Suprapubic skin (tissue), 4 donors: ENCODE measurements at regions not wholly inside any gene's neighbourhood (a gene's known extent, or its start where the extent isn't known, plus 50 kb on each side); places are given as distances from the start of the nearest gene placed in this dataset.

Source experiments
- DNase-seq, 2 donors: peaks; one replicate each; pipeline ENCODE4 v3.0.0-alpha.2; 2019; ENCODE audit warnings: low spot score in 2 of 2
- H3K27ac ChIP-seq: fragments of 200-600 bp; sonication (generic); one replicate; pipeline ENCODE4 v1.5.1; 2019
- H3K27me3 ChIP-seq: fragments of 200-600 bp; sonication (generic); one replicate; pipeline ENCODE4 v1.5.1; 2019
- H3K36me3 ChIP-seq: fragments of 200-600 bp; sonication (generic); one replicate; pipeline ENCODE4 v1.5.1; 2019
- H3K4me1 ChIP-seq: fragments of 200-600 bp; sonication (generic); one replicate; pipeline ENCODE4 v1.5.1; 2019
- H3K4me3 ChIP-seq: fragments of 200-600 bp; sonication (generic); one replicate; pipeline ENCODE4 v1.5.1; 2019; ENCODE audit warnings: mild to moderate bottlenecking
- H3K9me3 ChIP-seq: fragments of 200-600 bp; sonication (generic); one replicate; pipeline ENCODE4 v1.5.1; 2019
- CTCF ChIP-seq, 2 donors: fragments of 200-600 bp in 1 of 2; fragments of 450-650 bp in 1 of 2; sonication (generic) in 1 of 2; IDR thresholded peaks; one replicate each; pipeline ENCODE4 v1.5.1; 2016 to 2019; ENCODE audit warnings: antibody characterized with exemption in 2 of 2, mild to moderate bottlenecking in 1 of 2, moderate library complexity in 1 of 2
- EP300 ChIP-seq: sonication (generic); formaldehyde crosslinking; IDR thresholded peaks from one replicate; pipeline ENCODE4 v1.6.1; 2017; ENCODE audit warnings: antibody characterized with exemption
- POLR2A ChIP-seq, 2 donors: fragments of 450-650 bp; IDR thresholded peaks; one replicate each; pipeline ENCODE4 v1.6.1; 2017; ENCODE audit warnings: antibody characterized with exemption in 2 of 2, mild to moderate bottlenecking in 2 of 2, moderate library complexity in 2 of 2
- POLR2AphosphoS5 ChIP-seq, 3 donors: sonication (generic); formaldehyde crosslinking; IDR thresholded peaks; one replicate each; pipeline ENCODE4 v1.6.1; 2017; ENCODE audit warnings: antibody characterized with exemption in 3 of 3
- WGBS: methylation state at CpG from one replicate; pipeline ENCODE4 v1.1.5; 2018; 5-methylcytosine and 5-hydroxymethylcytosine counted together

DNA sequence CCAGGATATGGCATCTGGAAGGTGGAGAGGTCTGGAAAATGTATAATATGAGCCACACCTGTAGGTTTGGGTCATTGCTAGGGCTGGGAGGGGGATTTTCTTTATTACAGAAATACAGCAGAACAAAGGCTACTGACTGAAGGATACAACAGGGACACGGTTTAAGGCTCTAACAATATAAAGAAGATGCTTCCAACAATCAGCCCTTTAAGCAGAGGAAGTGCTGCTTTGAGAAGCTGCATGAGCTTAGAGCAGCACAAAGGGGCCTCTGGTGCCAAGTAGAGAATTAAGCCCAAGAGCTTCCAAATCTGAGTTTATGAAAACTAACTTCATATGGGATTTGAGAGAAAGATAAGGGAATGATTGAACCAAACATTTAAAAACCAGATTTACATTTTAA lies 174.5 kb upstream of the RMP24 start:
- no peaks in the 10 kb centered on the region for H3K27me3 ChIP-seq
- no peaks in the 10 kb centered on the region for H3K9me3 ChIP-seq
- TF ChIP-seq POLR2AphosphoS5 (IDR thresholded peaks at IDR 0.05), result no peak
- no peak overlapping the region for H3K4me3 ChIP-seq
- no peak for DNase-seq
- H3K27ac ChIP-seq, result no peak overlapping the region
- WGBS, result 33% methylated on average over 1 of the region's 1 CpG
- no peaks in the 10 kb centered on the region for H3K36me3 ChIP-seq
- H3K4me1 ChIP-seq, result no peaks in the 10 kb centered on the region

DNA sequence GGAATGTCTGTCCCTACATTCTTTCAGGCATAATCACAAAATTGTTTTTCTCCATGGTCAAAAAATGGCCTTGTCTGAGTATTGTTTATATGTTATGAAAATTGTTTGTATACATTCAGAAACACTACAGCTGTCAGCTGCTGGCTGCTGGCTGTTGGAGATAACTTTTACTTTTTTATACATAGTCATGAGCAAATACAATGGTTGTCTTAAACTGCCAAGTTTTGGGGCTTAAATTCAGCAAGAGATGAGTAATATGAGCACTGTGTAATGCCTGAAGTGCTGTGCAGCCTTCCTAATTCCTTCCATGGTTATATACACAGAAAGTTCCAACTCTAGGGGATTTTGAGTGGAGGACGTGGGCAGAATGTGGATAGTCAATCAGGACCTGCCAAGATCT lies 168.9 kb upstream of the RMP24 start:
- no peak for DNase-seq
- H3K27ac ChIP-seq, result no peak overlapping the region
- H3K27me3 ChIP-seq, result no peaks in the 10 kb centered on the region
- H3K9me3 ChIP-seq, result no peaks in the 10 kb centered on the region
- H3K4me3 ChIP-seq, result no peak overlapping the region
- no peak for TF ChIP-seq POLR2AphosphoS5 (IDR thresholded peaks at IDR 0.05)
- no peak for TF ChIP-seq CTCF (IDR thresholded peaks at IDR 0.05)
- no peak for TF ChIP-seq EP300
- TF ChIP-seq POLR2A (IDR thresholded peaks at IDR 0.05), result no peak
- whole genome bisulfite sequencing, result 36% methylated on average over 1 of the region's 1 CpG
- no peaks in the 10 kb centered on the region for H3K4me1 ChIP-seq
- no peaks in the 10 kb centered on the region for H3K36me3 ChIP-seq

GRCh38 chr18:35804377-35804776 lies 168.1 kb upstream of the RMP24 start:
- 67% methylated on average over 2 of the region's 2 CpGs for WGBS
- no peaks in the 10 kb centered on the region for H3K36me3 ChIP-seq
- no peak for DNase-seq
- no peak for TF ChIP-seq POLR2AphosphoS5 (IDR thresholded peaks at IDR 0.05)
- TF ChIP-seq POLR2A (IDR thresholded peaks at IDR 0.05), result no peak
- TF ChIP-seq EP300, result no peak
- no peak for TF ChIP-seq CTCF (IDR thresholded peaks at IDR 0.05)
- no peaks in the 10 kb centered on the region for H3K4me1 ChIP-seq
- H3K27ac ChIP-seq, result no peak overlapping the region
- H3K9me3 ChIP-seq, result no peaks in the 10 kb centered on the region
- H3K4me3 ChIP-seq, result no peak overlapping the region
- H3K27me3 ChIP-seq, result no peaks in the 10 kb centered on the region

GRCh38 chr18:35807811-35808335 lies 164.6 kb upstream of the RMP24 start:
- Histone ChIP-seq H3K27me3 (no peaks in the 10 kb centered on the region), H3K4me1 (no peaks in the 10 kb centered on the region), H3K4me3 (no peak overlapping the region), H3K36me3 (no peaks in the 10 kb centered on the region), H3K9me3 (no peaks in the 10 kb centered on the region), H3K27ac (no peak overlapping the region)
- no peak for DNase-seq
- 78% methylated on average over 2 of the region's 2 CpGs for WGBS
- TF ChIP-seq POLR2AphosphoS5 (IDR thresholded peaks at IDR 0.05) (no peak), POLR2A (IDR thresholded peaks at IDR 0.05) (no peak), CTCF (IDR thresholded peaks at IDR 0.05) (no peak), EP300 (no peak)

- DNase-seq, result no peak
Observed at GRCh38 chr18:35808796-35809195, 163.7 kb upstream of the RMP24 start.

DNA sequence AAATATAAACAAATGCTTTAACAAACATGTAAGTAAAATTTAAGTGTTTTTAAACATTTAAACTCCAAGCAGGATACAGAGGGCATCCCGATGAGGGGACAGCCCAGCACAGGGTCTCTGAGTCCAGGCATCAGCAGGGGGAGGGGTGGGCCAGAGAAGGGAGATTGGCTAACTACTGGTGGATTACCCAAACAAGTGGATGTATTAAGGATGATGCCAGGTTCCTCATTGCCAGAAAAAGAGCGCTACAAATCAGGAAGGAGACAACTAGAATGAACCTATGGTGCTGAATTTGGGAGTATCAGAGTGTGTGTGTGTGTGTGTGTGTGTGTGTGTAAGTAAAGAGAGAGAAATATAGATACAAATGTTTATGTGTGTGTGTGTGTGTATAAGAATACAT lies 162.0 kb upstream of the RMP24 start:
- 91% methylated on average over 2 of the region's 2 CpGs for WGBS
- H3K9me3 ChIP-seq, result no peaks in the 10 kb centered on the region
- H3K4me1 ChIP-seq, result no peaks in the 10 kb centered on the region
- H3K27me3 ChIP-seq, result no peaks in the 10 kb centered on the region
- H3K27ac ChIP-seq, result no peak overlapping the region
- no peak overlapping the region for H3K4me3 ChIP-seq
- TF ChIP-seq CTCF (IDR thresholded peaks at IDR 0.05) (no peak), EP300 (no peak), POLR2AphosphoS5 (IDR thresholded peaks at IDR 0.05) (no peak), POLR2A (IDR thresholded peaks at IDR 0.05) (no peak)
- DNase-seq, result no peak
- H3K36me3 ChIP-seq, result no peaks in the 10 kb centered on the region

More at GRCh38 chr18:35808796-35809195, 163.7 kb upstream of the RMP24 start:
- Histone ChIP-seq H3K9me3 (no peaks in the 10 kb centered on the region), H3K36me3 (no peaks in the 10 kb centered on the region), H3K27me3 (no peaks in the 10 kb centered on the region), H3K27ac (no peak overlapping the region), H3K4me1 (no peaks in the 10 kb centered on the region), H3K4me3 (no peak overlapping the region)
- no peak for TF ChIP-seq POLR2AphosphoS5 (IDR thresholded peaks at IDR 0.05)
- 72% methylated on average over 5 of the region's 5 CpGs for WGBS
